Fibroblast of pulmonary artery (primary cell): ENCODE measurements at regions not wholly inside any gene's neighbourhood (a gene's known extent, or its start where the extent isn't known, plus 50 kb on each side); places are given as distances from the start of the nearest gene placed in this dataset.
A peak's percentile ranks its signal among the peaks of the same experiment; 100 is the strongest.

Experiments
- DNase-seq: peaks from one replicate; pipeline ENCODE4 v3.0.0-alpha.2; 2010; ENCODE audit warnings: low read depth
- H3K4me3 ChIP-seq: replicated peaks from 2 replicates; pipeline ENCODE4 v1.5.1; 2011; ENCODE audit warnings: low read depth, mild to moderate bottlenecking, control low read depth, low read length, moderate library complexity
- TF ChIP-seq, protein P1 (sequence below): IDR thresholded peaks from 2 replicates; pipeline ENCODE4 v1.5.1; 2011; ENCODE audit warnings: mild to moderate bottlenecking, control low read depth, low read length, inconsistent platforms; ENCODE audit errors: missing control alignments

GRCh38 chr2:37458133-37458532 is 113.7 kb downstream of the QPCT start:
- H3K4me3 ChIP-seq: no peak overlapping the region
- TF ChIP-seq, protein P1, sequence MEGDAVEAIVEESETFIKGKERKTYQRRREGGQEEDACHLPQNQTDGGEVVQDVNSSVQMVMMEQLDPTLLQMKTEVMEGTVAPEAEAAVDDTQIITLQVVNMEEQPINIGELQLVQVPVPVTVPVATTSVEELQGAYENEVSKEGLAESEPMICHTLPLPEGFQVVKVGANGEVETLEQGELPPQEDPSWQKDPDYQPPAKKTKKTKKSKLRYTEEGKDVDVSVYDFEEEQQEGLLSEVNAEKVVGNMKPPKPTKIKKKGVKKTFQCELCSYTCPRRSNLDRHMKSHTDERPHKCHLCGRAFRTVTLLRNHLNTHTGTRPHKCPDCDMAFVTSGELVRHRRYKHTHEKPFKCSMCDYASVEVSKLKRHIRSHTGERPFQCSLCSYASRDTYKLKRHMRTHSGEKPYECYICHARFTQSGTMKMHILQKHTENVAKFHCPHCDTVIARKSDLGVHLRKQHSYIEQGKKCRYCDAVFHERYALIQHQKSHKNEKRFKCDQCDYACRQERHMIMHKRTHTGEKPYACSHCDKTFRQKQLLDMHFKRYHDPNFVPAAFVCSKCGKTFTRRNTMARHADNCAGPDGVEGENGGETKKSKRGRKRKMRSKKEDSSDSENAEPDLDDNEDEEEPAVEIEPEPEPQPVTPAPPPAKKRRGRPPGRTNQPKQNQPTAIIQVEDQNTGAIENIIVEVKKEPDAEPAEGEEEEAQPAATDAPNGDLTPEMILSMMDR: no peak
- DNase-seq: no peak

- TF ChIP-seq, protein P1: no peak
- H3K4me3 ChIP-seq: no peak overlapping the region
- DNase-seq: peak; percentile 81
Measured at GRCh38 chr2:37459095-37459981, 114.9 kb downstream of the QPCT start.

- TF ChIP-seq, protein P1: no peak
- H3K4me3 ChIP-seq: no peak overlapping the region
- no peak for DNase-seq
Measured at GRCh38 chr2:37460896-37461229, 116.4 kb downstream of the QPCT start.

DNA sequence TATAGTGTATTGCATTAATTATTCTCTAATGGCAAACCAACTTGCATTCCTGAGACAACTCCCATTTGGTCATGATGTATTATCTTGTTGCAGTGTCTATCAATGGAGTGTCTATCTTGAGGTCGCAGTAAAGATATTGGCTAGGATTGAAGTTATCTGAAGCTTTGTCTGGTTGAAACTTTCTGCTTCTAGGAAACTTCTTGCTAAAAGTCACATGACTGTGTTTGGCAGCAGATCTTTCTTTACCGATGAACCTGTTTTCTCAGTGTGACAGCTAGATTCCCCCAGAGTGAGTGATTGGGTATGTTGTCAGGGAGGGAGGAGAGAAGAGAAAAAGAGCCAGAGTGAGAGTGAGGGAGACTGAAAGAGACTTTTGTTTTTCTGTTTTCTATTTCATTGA is 119.6 kb downstream of the QPCT start:
- no peak for DNase-seq
- TF ChIP-seq, protein P1: no peak
- no peak overlapping the region for H3K4me3 ChIP-seq

DNA sequence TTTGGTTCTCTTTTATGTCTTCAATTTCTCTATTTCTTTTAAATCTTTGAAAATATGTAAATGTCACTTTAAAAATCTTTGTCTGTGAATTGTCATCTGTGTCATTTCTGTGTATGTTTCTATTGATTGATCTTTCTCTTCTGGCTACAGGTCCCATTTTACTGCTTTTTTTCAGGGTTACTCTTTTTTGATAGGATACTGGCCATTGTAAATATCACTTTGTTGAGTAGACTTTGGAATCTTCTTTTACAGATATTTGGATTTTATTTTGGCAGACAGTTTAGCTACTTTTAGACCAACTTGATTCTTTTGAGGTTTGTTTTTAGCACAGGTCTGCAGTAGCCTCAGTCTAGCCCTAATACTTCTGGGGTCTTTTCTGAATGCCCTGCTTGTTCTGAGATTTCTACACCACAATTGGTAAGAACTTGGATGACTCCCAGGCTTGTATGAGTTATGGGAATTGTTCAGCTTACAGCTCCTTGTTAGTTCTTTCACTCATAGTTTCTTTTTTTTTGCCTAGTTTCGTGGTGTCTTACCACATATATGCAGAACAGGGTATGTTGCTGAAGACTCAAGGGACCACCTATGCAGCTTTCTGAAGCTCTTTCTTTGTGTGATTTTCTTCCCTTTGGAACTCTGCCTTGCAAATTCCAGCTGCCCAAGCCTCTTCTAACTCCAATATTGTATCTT is 122.2 kb downstream of the QPCT start:
- DNase-seq: peak; percentile 34
- TF ChIP-seq, protein P1: no peak

GRCh38 chr2:37468170-37468569 is 123.7 kb downstream of the QPCT start:
- TF ChIP-seq, protein P1: no peak
- DNase-seq: peak; percentile 29
- no peak overlapping the region for H3K4me3 ChIP-seq

More for the DNA sequence above, 122.2 kb downstream of the QPCT start:
- H3K4me3 ChIP-seq: no peak overlapping the region

- DNase-seq: no peak
Measured at GRCh38 chr2:37469126-37469525, 124.7 kb downstream of the QPCT start.

More at GRCh38 chr2:37469126-37469525, 124.7 kb downstream of the QPCT start:
- TF ChIP-seq, protein P1: no peak
- H3K4me3 ChIP-seq: no peak overlapping the region
